ENCODE measurements at regions not wholly inside any gene's neighbourhood (a gene's known extent, or its start where the extent isn't known, plus 50 kb on each side); places are given as distances from the start of the nearest gene placed in this dataset.

DNA sequence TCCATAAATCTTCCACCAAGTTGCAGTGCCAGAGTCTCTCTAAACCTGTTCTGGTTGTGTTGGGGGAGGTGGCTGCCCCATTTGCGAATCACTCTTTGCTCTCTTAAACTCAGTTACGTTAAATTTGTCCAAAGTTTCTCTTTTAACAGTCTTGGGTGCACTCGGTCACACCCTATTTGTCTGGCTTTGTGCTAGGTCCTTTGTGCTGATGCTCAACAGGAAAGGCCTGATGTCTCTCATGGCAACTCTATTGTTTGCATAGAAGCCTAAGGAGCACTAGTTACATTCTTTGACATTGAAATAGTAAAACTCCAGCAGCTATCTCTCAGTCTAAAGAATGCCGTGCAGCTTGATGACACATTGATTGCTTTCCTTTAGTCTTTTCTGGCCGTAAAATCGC lies 105.1 kb downstream of the TRMT11 start:
- DNase-seq, result no peak

DNA sequence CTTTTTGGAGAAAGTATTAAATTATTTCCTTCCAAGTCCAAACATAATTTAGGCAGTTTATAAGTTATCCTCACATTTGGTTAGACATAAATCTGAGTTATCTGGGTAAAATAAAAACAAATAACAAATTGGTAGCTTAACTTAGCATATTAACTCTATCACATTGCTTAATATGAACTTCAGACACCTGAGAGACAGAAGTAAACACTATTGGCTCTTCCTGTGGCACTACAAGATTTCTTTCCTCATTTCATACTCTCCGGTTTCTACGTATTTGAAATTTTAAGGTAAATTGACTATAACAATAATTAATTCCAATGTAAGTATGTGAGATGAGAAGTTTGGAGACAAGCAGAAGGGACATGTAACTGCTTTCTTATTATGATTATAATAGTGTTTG lies 106.8 kb downstream of the TRMT11 start:
- DNase-seq, result no peak

DNA sequence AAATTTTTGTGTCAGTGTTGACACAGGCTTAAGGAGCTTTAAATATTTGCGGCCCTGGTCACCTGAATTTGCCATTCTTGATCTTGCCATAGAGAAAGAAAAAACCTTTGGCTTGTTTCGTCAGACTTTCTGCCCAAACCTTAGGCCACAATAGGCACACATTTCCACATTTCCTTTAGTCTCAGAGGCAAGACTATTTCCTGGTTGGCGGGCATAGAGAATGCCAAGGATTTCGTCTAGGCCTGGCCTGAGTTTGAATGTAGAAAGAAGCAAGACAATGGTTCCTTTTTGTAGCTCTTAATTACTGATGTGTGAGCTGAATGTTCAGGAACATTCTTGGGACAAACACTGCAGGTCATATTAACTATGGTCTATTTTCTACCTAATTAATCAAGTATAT lies 108.1 kb downstream of the TRMT11 start:
- no peak for DNase-seq

DNA sequence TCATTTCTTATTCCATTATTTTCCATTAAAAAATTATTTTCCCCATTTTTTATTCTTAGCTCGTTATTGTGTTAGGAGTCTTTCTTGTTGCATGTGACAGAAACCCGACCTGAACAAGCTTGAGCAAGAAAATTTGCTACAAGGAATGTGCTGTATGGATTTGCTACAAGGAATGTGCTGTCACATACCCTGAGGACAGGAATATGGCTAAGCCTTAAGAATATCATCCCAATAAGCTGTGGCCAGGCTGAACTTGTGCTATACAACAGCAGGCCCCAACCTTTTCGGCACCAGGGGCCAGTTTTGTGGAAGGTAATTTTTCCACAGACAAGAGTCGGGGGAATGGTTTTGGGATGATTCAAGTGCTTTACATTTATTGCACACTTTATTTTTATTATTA lies 114.0 kb downstream of the TRMT11 start:
- no peak for DNase-seq

DNA sequence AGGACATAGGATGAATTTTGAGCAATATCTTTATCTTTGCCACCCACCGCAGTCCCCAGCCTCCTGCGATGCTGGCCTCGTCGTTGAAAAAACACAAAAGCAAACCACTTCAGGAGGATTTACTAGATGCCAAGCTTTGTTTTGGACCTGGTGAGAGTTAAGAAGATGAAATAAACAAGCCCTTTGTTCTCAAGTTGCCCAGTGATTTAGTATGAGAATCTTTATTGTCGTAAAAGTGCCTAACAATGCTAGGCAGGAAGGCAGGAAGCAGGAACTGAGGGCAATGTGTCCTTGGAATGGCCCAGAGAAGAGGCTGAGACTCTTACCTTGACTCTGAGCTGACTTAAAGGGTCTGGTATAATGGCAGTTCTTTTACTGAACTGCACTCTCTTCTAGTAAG lies 116.0 kb downstream of the TRMT11 start:
- no peak for DNase-seq

DNA sequence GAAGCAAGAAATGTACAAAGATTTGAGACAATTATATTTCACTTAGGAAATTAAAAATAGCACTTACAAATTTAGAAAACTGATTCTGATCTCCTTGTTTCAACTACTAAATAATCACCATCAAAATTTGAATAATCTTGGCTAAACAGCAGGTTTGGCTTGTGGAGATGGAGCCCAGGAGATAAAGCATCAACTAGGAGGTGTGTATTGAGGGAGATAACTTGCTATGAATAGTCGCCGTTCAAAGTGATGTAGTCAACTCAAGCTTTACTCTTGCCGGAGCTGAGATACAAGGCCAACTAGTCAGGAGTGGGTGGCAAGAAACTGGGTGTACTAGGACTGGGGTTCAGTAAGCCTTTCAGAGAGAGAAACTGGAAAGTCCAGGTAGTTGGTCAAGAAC lies 117.7 kb downstream of the TRMT11 start:
- DNase-seq, result no peak

DNA sequence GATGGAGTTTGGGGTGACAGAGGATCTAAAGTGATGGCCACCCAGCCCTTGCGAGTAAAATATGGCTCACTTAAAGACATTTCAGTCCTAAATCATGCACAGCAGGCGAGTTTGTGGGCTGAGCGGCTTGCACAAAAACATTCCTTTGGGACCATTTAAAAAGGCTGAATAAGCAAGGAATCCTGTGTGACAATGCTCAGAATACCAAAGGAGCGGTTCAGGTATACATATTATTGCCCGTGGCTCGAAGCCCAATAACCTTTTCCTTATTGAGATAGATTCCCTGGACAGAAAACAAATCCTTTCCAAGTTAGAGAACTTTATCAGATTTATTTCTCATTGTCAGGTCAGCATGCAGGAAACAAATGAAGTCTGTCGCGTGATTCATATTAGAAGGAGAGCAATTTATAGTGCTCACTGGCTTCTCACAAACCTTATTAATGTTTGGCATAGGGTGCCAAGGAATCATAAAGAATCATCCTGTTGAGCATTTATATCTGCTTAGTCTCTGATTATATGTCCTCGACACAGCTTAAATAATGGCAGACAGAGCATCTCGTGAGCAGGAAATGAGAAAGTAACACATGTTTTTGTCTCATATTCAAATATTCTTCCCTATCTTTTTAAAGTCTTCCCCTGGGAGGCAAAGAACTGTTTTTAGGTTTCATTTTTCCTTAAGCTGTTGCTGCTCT lies 121.3 kb downstream of the TRMT11 start:
- no peak for DNase-seq

DNA sequence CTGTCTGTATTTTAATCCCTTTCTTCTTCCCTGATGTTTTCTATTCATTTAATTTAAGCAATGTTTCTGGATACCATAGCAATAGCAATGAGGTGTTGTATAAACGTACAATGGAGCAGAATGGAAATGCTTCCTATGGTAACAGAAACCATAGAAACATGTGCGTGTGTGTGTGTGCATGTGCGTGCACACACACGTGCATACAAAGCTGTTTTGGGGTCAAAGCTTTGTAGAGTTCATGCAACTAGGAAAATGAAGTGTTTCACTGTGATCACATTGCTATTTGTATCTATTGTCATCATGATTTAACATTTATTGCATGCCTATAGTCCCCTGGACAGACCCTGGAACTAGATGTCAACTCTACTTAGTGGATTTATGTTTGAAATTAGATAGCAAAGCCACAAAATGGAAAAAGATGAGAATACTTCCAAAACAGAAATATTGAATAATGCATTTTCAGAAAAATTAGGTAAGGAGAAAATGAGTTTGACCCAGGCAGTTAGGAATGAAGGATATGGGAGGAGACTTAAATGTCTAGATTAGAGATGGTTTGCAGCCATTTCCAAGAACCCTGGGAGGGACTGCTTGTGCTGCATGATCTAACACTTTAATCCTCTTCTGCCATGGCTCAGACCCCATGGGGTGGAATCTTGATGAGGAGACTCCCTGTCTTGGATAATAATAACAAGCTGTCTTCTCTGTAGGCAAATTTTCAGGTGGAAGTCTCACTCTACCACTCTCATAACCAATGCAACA lies 124.4 kb downstream of the TRMT11 start:
- DNase-seq, result no peak

DNA sequence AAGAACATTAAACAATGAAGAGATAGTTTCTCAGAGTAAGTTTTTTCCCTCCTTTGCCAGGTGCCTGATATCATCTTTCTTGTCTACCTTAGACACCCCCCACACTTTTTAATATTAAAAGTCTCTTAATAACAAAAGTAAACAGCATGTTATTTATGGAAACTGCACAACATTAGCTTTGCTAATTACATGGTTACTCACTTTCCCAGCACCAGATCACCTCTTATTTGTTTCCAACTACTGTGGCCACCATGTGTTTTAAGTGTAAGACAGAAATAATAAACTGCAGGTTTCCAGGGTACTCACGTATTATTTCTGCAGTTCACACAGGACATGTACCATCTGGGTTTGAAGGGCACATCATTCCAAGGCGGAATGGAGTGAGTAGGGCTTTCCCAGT lies 125.0 kb downstream of the TRMT11 start:
- DNase-seq, result no peak

DNA sequence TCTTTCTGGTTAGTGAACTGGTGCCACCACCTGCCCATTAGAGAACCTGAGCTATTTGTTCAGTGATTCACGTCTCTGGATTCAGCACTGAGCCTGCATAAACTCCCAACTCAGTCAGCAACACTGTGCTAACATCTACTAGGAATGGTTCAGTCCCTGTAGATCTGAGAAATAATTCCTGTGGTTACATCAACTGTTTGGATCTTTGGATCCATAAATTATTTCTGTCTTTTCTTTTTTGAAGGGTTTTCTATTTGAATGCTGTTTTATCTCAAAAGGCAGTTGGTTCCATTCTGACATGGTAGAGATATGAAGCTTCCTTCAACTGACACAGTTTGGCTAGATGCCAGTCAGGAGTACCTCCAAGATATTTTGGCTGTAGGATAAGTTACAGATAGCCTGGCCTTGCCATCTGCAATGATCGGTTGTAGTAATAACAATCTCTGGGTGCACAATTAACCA lies 125.9 kb downstream of the TRMT11 start:
- peak; percentile 10 for DNase-seq

DNA sequence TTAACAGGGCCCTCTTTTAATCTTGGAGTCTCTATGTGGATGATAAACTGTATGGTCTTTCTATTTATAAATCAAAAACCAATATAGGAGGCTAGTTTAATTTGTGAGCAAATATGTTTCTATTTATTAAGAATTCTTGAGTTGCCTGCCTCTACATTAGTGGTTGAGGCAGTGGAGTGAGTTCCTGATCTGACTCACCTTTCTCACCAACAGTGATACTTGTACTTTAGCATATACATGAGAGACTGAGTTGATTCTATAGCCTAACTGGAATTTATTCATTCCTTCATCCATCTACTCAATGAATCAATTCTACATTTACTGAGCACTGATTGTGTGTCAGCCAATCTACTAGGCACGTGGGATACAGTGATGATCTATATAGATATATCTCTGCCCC lies 126.9 kb downstream of the TRMT11 start:
- DNase-seq, result no peak

DNA sequence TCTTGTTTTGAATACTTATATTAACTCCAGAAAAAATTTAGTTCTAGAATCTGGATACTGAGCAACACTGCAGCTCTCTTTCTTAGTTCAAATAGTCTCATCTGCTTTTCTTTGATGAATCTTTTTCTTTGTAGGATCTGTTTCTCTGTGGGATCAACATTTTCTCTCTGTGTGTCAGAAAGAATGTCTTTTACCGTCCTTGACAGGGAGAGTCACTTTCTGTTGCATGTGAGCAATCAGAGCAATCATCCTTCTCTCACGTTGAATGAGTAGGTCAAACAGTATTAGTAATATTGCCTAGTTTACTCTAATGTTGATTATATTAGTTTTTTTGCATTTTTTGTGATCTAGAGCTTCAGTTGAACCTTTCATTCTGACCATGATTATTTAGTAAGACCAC lies 130.9 kb downstream of the TRMT11 start:
- DNase-seq, result peak; percentile 25

DNA sequence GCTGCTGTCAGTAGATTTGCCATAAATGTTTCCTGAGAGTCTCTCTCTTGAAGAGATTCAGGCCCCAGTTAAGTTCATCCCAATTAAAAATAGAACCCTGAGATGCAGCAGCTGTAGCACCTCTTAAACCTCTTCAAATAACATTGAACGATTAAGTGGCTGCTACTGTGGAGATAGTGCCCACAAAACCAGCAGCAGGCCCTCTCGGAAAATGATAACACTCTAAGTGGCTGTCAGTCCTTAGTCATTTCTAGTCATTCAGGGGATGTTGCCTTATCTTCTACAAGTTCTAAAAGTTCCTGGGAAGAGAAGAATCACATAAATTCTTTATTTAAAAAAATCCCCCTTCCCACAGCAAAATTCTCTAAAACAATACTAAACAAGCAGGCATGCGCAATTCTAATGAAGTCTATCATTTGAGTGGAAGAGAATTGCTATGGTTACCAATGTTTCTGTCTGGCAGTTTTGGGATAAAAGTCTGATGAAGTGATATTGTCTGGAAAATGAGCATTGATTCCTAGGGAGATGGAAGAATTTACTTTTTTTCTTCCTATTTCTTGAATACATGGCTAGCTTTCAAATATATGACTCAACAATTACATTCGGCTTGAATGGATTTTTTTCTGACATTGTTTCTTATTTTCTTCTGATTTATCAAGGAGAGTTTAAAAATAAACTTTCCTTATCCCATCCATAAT lies 131.9 kb downstream of the TRMT11 start:
- no peak for DNase-seq

DNA sequence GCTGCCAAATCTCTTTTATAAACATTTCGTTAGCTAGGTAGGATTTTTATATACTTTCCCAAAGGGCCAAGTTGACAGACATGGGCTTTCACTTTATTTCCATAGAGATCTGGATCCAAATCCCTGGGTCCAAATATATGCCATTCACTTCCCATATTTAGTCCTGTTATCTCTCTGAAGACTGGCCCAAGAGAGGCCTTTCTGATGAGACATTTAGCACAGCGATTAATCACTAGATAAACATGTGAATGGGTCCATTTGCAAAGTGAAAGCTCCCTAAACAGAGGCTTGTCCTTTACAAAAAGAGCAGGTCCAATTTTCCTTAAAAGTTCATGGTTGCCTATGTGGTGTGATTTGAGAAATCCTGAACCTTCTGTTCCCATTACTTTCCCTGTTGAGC lies 132.6 kb downstream of the TRMT11 start:
- peak; percentile 41 for DNase-seq

DNA sequence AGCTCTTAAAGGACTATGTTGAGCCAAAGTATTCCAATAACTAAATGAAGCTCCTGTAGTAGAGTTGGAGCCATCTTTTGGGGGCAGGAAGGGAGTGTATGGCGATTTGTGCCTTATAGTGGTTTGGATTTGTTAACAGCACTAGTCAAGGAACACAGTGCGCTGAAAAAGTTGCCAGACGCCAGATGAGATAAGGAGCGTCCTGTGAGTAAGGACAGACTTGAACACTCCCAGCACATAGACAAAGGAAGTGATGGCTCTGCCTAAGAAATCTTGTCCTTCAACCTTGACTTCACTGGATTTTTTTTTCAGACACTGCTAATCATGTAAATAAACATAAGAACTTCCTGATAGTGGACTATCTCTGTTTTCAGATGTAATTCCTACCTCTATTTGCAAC lies 136.9 kb downstream of the TRMT11 start:
- no peak for DNase-seq

DNA sequence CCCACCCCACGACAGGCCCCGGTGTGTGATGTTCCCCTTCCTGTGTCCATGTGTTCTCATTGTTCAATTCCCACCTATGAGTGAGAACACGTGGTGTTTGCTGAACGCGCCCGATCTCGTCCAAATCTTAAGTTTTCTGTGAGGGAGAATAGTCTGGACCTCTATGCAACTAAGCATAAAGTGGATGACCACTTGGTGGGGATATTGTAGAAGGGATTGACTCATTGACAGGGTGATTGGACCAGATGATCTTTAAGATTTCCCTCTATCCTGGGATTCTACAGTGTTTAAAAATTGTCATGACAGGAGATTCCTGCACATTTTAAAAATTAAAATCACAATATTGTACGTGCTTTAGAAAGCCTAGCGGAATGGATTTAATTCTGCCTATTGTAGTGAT lies 141.3 kb downstream of the TRMT11 start:
- DNase-seq, result no peak

DNA sequence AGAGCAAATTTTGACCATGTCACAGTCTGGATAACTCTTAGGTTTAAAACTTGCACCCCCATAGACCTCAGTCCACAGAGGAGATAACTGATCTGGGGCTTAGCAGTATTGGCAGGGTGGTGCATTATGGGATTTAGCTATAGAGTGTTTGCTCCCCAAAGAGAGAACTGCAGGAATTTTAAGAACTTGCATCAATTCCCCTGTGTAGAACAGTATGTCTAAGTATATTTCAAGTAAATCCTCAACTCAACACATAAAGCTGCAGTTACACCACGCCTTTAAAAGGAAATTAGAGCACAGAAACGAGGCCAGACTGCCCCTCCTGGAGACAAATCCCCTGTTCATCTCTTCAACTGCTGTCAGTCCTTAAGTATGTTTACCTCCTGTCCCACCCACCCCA lies 144.9 kb downstream of the TRMT11 start:
- DNase-seq, result no peak

DNA sequence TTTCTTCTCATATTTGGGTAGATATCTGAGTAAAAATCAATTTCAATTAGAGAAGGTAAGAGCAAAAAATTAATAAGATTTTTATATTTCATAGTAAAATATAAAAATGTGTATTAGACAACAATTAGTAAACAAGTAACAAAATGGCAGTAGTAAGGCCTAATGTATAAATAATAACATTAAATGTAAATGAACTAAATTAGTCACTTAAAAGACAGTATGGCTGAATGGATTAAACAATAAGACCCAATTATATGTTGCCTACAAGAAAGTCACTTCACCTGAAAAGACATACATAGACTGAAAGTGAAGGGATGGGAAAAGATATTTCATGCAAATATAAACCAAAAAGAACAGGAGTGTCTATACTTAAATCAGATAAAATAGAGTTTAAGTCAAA lies 147.6 kb downstream of the TRMT11 start:
- DNase-seq, result no peak

DNA sequence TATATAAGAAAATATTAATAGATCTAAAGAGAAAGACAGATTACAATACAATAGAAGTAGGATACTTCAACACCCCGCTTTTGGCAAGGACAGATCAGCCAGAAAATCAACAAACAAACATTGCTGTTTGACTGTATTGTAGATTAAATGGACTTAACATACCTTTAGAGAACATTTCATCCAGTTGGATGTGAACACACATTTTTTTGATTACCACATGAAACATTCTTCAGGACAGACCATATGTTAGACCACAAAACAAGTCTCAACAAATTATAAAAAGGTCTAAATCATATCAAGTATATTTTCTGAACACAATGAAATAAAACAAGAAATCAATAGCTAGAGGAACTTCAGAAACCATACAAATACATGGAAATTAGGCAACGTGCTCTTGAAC lies 148.2 kb downstream of the TRMT11 start:
- no peak for DNase-seq

DNA sequence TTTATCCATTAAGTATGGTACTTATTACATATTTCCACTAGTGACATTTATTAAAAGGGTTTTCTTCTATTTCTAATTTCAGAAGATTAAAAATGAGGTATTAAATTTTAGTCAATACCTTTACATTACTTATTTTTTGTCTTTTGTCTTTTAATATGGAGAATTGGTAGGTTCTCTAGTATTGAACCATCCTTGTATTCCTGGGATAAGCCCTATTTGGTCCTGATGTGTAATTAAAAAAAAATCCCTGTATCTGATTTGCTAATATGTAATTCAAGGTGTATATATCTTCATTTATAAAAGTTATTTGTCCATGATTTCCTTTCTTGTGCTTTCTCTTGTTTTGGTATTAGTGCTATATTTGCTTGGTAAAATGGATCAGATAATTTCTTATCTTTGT lies 153.7 kb downstream of the TRMT11 start:
- no peak for DNase-seq

DNA sequence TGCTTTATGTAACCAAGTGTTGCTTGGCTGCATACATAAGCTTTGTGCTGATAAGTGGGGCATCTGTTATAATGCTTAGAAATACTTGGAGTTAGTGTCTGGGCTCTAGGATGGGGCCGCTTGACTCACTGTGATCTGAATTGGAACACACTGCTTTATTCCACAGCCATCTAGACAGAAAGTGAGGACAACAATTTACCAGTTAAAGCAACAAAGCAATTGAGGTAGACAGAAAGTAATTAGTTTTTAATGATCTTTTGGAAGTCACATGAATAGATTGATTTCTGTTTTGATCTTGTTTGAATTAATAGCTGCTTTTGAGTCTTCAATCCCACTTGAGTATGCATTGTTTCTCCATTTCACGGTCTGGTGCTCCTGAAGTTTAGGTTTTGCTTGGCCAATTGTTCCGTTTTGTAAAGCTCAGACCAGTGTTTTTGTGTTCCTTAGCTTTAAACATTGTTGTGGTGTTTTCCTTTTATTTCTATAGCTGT lies 157.5 kb downstream of the TRMT11 start:
- no peak for DNase-seq

DNA sequence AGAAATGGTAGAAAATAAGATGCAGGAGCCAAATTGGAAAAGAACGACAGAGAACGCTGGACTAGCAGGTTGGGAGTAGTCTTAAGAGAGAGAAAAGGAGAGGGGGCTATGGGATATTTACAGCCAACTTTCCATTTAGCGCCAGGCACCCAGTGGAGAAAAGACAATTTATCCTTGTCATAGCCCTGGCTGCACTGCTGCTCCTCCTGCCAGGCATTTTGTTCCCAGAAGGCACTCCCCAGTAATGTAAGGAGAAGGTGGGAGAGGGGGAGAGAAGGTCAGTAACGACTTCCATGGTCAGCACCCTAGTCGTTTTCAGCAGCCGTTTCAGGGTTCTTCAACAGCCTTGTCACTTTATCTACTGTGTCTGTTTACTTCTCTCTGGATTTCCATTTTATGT lies 159.0 kb downstream of the TRMT11 start:
- DNase-seq, result no peak

DNA sequence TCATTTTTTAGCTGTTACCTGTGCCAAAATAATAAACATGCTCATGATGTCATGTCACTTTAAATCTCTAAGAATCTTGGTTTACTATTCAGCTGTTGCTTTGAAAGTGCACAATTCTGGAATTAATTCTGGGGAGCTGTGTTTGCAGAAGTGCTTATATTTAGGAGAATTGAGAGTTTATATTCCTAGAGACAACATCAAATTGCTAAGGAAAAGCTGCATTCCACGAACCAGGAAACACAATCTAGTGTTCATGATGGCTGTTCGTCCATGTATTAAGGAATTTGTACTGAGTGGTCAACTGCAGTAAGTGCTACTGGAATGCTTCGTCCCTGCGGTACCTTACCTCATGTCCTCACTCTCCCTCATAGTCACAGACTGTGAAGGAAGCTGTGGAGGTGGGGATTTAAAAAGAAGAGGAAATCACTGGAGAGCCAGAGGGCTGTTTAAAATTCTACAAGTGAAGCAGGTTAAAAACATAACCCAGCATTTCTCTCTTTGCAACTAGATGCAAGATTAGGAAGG lies 161.0 kb downstream of the TRMT11 start:
- no peak for DNase-seq

DNA sequence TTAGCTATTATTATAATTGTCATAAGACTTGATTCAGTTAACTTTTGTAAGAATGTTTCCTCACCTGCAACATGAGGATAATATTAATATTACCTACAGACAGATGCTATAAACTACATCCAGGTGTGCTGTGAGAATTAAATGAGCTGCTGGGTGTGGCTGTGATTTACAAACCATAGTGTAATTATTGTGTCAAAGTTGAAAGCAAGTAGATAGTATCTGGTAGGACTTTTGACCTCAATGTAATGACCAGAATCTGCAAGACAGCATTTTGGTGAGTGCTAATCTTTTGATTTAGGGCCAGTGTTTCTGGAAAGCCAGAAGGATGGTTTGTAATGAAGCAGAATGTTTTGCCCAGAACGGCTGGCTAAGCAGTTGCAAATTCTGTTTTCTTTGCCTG lies 162.5 kb downstream of the TRMT11 start:
- no peak for DNase-seq

All from EL (cell line).